ENCODE measurements at regions not wholly inside any gene's neighbourhood (a gene's known extent, or its start where the extent isn't known, plus 50 kb on each side); places are given as distances from the start of the nearest gene placed in this dataset.

DNA sequence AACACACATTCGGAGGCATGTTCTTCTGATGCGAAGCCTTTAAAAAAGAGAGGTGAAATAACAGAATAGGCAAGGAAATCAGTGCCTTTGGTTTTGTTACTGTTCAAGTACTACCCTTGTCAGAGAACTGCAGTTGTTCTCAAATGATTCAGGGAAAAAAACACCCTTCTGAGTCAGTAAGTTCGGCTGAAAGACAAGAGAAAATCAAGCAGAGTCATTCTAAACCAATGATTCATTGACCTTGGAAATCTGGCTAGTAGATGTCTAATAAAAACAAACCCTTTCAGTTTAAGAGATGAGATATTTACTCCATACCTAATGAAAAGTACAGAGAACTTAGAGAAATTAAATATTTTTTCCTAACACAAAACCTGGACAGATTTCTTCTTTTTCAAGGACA, 72.7 kb upstream of the ABI3BP start:
- Histone ChIP-seq H3K4me2 (ENCODE audit: low read length) (no peak overlapping the region), H3K27me3 (ENCODE audit: low read depth, low read length) (no peaks in the 10 kb centered on the region), H3K79me2 (ENCODE audit: low read length) (no peaks in the 10 kb centered on the region), H4K20me1 (ENCODE audit: insufficient read depth, low read length) (no peaks in the 10 kb centered on the region), H3K4me1 (ENCODE audit: low read length) (0 out of 2 replicates have a peak, but pooled peaks cover 2% of the 10 kb centered on the region), H2AFZ (ENCODE audit: low read depth, low read length) (no peak overlapping the region), H3K36me3 (replicated peaks; ENCODE audit: low read depth, low read length) (no peaks in the 10 kb centered on the region), H3K9me3 (ENCODE audit: insufficient read depth, low read length) (no peaks in the 10 kb centered on the region), H3K27ac (ENCODE audit: low read length) (no peak overlapping the region), H3K4me3 (ENCODE audit: low read length) (no peak overlapping the region), H3K9ac (ENCODE audit: low read length) (no peak overlapping the region)
- TF ChIP-seq EZH2phosphoT487 (IDR thresholded peaks at IDR 0.05; ENCODE audit: low read depth), result no peak
- TF ChIP-seq, protein P1, sequence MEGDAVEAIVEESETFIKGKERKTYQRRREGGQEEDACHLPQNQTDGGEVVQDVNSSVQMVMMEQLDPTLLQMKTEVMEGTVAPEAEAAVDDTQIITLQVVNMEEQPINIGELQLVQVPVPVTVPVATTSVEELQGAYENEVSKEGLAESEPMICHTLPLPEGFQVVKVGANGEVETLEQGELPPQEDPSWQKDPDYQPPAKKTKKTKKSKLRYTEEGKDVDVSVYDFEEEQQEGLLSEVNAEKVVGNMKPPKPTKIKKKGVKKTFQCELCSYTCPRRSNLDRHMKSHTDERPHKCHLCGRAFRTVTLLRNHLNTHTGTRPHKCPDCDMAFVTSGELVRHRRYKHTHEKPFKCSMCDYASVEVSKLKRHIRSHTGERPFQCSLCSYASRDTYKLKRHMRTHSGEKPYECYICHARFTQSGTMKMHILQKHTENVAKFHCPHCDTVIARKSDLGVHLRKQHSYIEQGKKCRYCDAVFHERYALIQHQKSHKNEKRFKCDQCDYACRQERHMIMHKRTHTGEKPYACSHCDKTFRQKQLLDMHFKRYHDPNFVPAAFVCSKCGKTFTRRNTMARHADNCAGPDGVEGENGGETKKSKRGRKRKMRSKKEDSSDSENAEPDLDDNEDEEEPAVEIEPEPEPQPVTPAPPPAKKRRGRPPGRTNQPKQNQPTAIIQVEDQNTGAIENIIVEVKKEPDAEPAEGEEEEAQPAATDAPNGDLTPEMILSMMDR (IDR thresholded peaks at IDR 0.05; ENCODE audit: low read depth, low read length), result no peak

DNA sequence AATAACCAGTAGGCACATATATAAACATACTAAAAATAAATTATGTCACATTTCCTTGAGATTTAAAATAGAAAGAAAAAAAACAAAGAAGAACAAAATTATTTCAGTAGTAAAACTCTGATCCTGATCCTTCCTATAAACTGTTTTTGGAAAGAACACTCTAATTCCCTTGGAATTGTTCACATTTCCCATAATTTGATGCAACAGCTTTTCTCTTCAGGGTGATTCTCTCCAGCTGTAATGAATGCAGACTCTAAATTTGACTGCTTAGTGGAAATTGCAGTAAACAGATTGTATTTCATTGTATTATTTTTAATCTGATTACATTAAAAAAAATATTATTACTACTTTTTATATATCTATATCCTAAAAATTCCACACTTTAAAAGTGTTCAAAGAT, 70.2 kb upstream of the ABI3BP start:
- no peaks in the 10 kb centered on the region for H3K4me1 ChIP-seq (ENCODE audit: low read length)
- H3K9me3 ChIP-seq (ENCODE audit: insufficient read depth, low read length), result peaks cover 4% of the 10 kb centered on the region; the same call in 1 of the 2 replicates
- H3K4me3 ChIP-seq (ENCODE audit: low read length), result no peak overlapping the region
- H4K20me1 ChIP-seq (ENCODE audit: insufficient read depth, low read length), result no peaks in the 10 kb centered on the region
- H3K27ac ChIP-seq (ENCODE audit: low read length), result no peak overlapping the region
- H3K4me2 ChIP-seq (ENCODE audit: low read length), result no peak overlapping the region
- no peak overlapping the region for H3K9ac ChIP-seq (ENCODE audit: low read length)
- no peaks in the 10 kb centered on the region for H3K27me3 ChIP-seq (ENCODE audit: low read depth, low read length)
- no peaks in the 10 kb centered on the region for H3K36me3 ChIP-seq (replicated peaks; ENCODE audit: low read depth, low read length)
- no peak overlapping the region for H2AFZ ChIP-seq (ENCODE audit: low read depth, low read length)
- H3K79me2 ChIP-seq (ENCODE audit: low read length), result no peaks in the 10 kb centered on the region
- TF ChIP-seq, protein P1 (IDR thresholded peaks at IDR 0.05; ENCODE audit: low read depth, low read length), result no peak
- TF ChIP-seq EZH2phosphoT487 (IDR thresholded peaks at IDR 0.05; ENCODE audit: low read depth), result no peak

DNA sequence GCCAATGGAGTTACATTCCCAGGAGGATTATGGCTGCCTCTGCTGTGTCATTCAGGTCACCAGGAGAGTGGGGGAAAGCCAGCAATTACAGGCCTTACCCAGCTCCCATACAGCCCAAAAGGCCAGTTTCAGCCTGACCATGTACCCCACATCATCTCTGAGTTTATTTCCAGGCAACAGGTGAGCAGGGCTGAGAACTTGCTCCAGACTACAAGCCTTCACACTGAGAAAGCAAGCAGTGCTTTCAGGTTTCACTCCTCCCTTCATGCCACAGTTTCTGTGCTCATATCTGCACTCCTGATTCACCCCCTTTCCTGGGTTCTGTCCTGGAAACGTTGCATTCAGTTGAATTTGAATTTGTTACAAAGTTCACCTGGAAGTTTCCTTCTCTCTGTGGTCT, 68.1 kb upstream of the ABI3BP start:
- TF ChIP-seq, protein P1 (IDR thresholded peaks at IDR 0.05; ENCODE audit: low read depth, low read length), result no peak
- no peak for TF ChIP-seq EZH2phosphoT487 (IDR thresholded peaks at IDR 0.05; ENCODE audit: low read depth)
- no peaks in the 10 kb centered on the region for H4K20me1 ChIP-seq (ENCODE audit: insufficient read depth, low read length)
- H3K9ac ChIP-seq (ENCODE audit: low read length), result no peak overlapping the region
- H3K79me2 ChIP-seq (ENCODE audit: low read length), result no peaks in the 10 kb centered on the region
- H3K9me3 ChIP-seq (ENCODE audit: insufficient read depth, low read length), result peaks cover 4% of the 10 kb centered on the region; the same call in 1 of the 2 replicates
- H3K4me3 ChIP-seq (ENCODE audit: low read length), result no peak overlapping the region
- no peak overlapping the region for H2AFZ ChIP-seq (ENCODE audit: low read depth, low read length)
- H3K4me1 ChIP-seq (ENCODE audit: low read length), result no peaks in the 10 kb centered on the region
- no peaks in the 10 kb centered on the region for H3K36me3 ChIP-seq (replicated peaks; ENCODE audit: low read depth, low read length)
- no peak overlapping the region for H3K4me2 ChIP-seq (ENCODE audit: low read length)
- H3K27me3 ChIP-seq (ENCODE audit: low read depth, low read length), result no peaks in the 10 kb centered on the region
- no peak overlapping the region for H3K27ac ChIP-seq (ENCODE audit: low read length)

DNA sequence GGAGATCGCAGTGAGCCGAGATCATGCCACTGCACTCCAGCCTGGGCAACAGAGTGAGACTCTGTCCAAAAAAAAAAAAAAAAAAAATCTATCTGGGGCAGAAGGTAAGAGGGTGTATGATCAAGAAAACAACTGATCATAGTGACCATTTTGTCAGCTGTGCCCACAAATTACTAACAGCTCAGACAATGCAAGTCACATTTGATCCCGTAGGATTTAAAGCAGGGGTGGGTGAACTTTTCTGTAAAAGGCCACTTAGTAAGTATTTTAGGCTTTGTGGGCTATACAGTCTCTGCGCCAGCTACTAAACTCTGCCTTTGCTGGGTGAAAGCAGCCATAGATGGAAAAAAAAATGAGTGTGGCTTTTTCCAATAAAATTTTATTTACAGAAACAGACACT, 57.6 kb upstream of the ABI3BP start:
- TF ChIP-seq, protein P1 (IDR thresholded peaks at IDR 0.05; ENCODE audit: low read depth, low read length), result no peak
- TF ChIP-seq EZH2phosphoT487 (IDR thresholded peaks at IDR 0.05; ENCODE audit: low read depth), result no peak
- H3K9ac ChIP-seq (ENCODE audit: low read length), result no peak overlapping the region
- no peaks in the 10 kb centered on the region for H3K9me3 ChIP-seq (ENCODE audit: insufficient read depth, low read length)

More for the DNA sequence above, 57.6 kb upstream of the ABI3BP start:
- Histone ChIP-seq H4K20me1 (ENCODE audit: insufficient read depth, low read length) (no peaks in the 10 kb centered on the region), H3K4me2 (ENCODE audit: low read length) (no peak overlapping the region), H3K4me3 (ENCODE audit: low read length) (no peak overlapping the region), H3K4me1 (ENCODE audit: low read length) (no peaks in the 10 kb centered on the region), H3K36me3 (replicated peaks; ENCODE audit: low read depth, low read length) (no peaks in the 10 kb centered on the region), H3K27me3 (ENCODE audit: low read depth, low read length) (no peaks in the 10 kb centered on the region), H3K27ac (ENCODE audit: low read length) (no peak overlapping the region), H3K79me2 (ENCODE audit: low read length) (no peaks in the 10 kb centered on the region), H2AFZ (ENCODE audit: low read depth, low read length) (no peak overlapping the region)

Data from OCI-LY3 (cell line).